ENCODE measurements at regions not wholly inside any gene's neighbourhood (a gene's known extent, or its start where the extent isn't known, plus 50 kb on each side); places are given as distances from the start of the nearest gene placed in this dataset.
"Not testable (repeated sequence)": the region's sequence is repeated elsewhere in the genome, so short reads cannot be mapped to it uniquely, and the experiment has no call there.

GRCh38 chr12:74033531-74033930, 504.1 kb upstream of the ATXN7L3B start:
- H3K9me2 ChIP-seq (ENCODE audit: low read depth, low read length): no peaks in the 10 kb centered on the region
- no peaks in the 10 kb centered on the region for H3K27me3 ChIP-seq (ENCODE audit: insufficient read depth, low read length)
- no peak overlapping the region for H3K9ac ChIP-seq (ENCODE audit: low read length)
- H3K4me3 ChIP-seq (ENCODE audit: low read depth, low read length, poor library complexity, severe bottlenecking): no peak overlapping the region
- no peak overlapping the region for H3K27ac ChIP-seq (ENCODE audit: low read depth, low read length, poor library complexity, severe bottlenecking)
- no peak overlapping the region for H3K4me2 ChIP-seq (ENCODE audit: low read length)
- no peaks in the 10 kb centered on the region for H3K79me2 ChIP-seq (ENCODE audit: insufficient read depth, low read length)
- no peak overlapping the region for H2AFZ ChIP-seq (ENCODE audit: low read length)
- TF ChIP-seq CTCF (IDR thresholded peaks at IDR 0.05; ENCODE audit: low read length) (no peak), EZH2 (IDR thresholded peaks at IDR 0.05; ENCODE audit: borderline replicate concordance, low read length) (no peak)
- no peaks in the 10 kb centered on the region for H3K4me1 ChIP-seq (ENCODE audit: insufficient read depth, low read length, severe bottlenecking)
- no peaks in the 10 kb centered on the region for H3K9me3 ChIP-seq (ENCODE audit: low read length)
- H3F3A ChIP-seq (ENCODE audit: insufficient read depth, low read length): no peaks in the 10 kb centered on the region
- no peaks in the 10 kb centered on the region for H4K20me1 ChIP-seq (ENCODE audit: insufficient read depth, low read length)
- H3K36me3 ChIP-seq (ENCODE audit: insufficient read depth, low read length): no peaks in the 10 kb centered on the region

DNA sequence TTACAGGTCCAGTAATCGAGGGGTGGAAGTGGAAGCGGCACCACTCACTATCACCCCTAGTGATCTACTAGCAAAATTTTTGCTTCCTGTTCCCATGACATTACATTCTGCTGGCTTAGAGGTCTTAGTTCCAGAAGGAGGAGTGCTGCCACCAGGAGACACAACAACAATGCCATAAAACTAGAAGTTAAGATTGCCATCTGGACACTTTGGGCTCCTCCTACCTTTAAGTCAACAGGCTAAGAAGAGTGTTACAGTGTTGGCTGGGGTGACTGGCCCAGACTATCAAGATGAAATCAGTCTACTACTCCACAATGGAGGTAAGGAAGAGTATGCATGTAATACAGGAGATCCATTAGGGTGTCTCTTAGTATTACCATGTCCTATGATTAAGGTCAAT, 498.5 kb upstream of the ATXN7L3B start:
- H3K79me2 ChIP-seq (ENCODE audit: insufficient read depth, low read length); H3K27ac ChIP-seq (ENCODE audit: low read depth, low read length, poor library complexity, severe bottlenecking); H4K20me1 ChIP-seq (ENCODE audit: insufficient read depth, low read length); H3K9me3 ChIP-seq (ENCODE audit: low read length); H3K4me3 ChIP-seq (ENCODE audit: low read depth, low read length, poor library complexity, severe bottlenecking); H3K9ac ChIP-seq (ENCODE audit: low read length); H3K4me1 ChIP-seq (ENCODE audit: insufficient read depth, low read length, severe bottlenecking); H2AFZ ChIP-seq (ENCODE audit: low read length); H3K9me2 ChIP-seq (ENCODE audit: low read depth, low read length); H3K27me3 ChIP-seq (ENCODE audit: insufficient read depth, low read length); H3K36me3 ChIP-seq (ENCODE audit: insufficient read depth, low read length); H3K4me2 ChIP-seq (ENCODE audit: low read length); H3F3A ChIP-seq (ENCODE audit: insufficient read depth, low read length): not testable (repeated sequence)

DNA sequence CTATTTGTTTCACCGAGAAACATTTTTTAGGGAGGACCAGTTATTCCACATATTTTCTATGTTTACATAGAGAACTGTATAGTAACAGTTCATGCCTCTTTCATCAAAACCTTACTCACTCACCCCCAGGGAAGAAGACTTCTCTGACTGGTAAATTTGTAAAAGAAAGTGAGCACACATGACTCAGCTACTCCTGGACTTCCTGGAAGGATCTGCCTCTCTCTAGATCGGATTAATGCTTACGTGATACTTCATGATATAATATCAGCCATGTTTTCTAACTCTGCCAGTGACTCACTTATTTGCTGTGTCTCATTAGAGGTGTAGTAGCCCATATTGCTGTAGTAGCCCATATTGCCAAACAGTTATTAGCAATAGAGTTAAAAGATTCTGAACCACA, 494.3 kb upstream of the ATXN7L3B start:
- H3K9me3 ChIP-seq (ENCODE audit: low read length): no peaks in the 10 kb centered on the region; the same call in 1 of the 2 replicates
- H3K4me1 ChIP-seq (ENCODE audit: insufficient read depth, low read length, severe bottlenecking): no peaks in the 10 kb centered on the region
- H4K20me1 ChIP-seq (ENCODE audit: insufficient read depth, low read length): no peaks in the 10 kb centered on the region
- H3K27ac ChIP-seq (ENCODE audit: low read depth, low read length, poor library complexity, severe bottlenecking): no peak overlapping the region
- no peak overlapping the region for H3K9ac ChIP-seq (ENCODE audit: low read length)
- H3F3A ChIP-seq (ENCODE audit: insufficient read depth, low read length): no peaks in the 10 kb centered on the region
- no peaks in the 10 kb centered on the region for H3K9me2 ChIP-seq (ENCODE audit: low read depth, low read length)
- H3K27me3 ChIP-seq (ENCODE audit: insufficient read depth, low read length): no peaks in the 10 kb centered on the region
- H3K36me3 ChIP-seq (ENCODE audit: insufficient read depth, low read length): no peaks in the 10 kb centered on the region
- no peak overlapping the region for H2AFZ ChIP-seq (ENCODE audit: low read length)
- TF ChIP-seq CTCF (IDR thresholded peaks at IDR 0.05; ENCODE audit: low read length): no peak
- TF ChIP-seq EZH2 (IDR thresholded peaks at IDR 0.05; ENCODE audit: borderline replicate concordance, low read length): no peak
- H3K79me2 ChIP-seq (ENCODE audit: insufficient read depth, low read length): no peaks in the 10 kb centered on the region
- H3K4me3 ChIP-seq (ENCODE audit: low read depth, low read length, poor library complexity, severe bottlenecking): no peak overlapping the region
- no peak overlapping the region for H3K4me2 ChIP-seq (ENCODE audit: low read length)

- no peaks in the 10 kb centered on the region for H3K9me2 ChIP-seq (ENCODE audit: low read depth, low read length)
Measured at GRCh38 chr12:74049348-74049747, 488.3 kb upstream of the ATXN7L3B start.

More at GRCh38 chr12:74049348-74049747, 488.3 kb upstream of the ATXN7L3B start:
- TF ChIP-seq CTCF (IDR thresholded peaks at IDR 0.05; ENCODE audit: low read length): no peak
- TF ChIP-seq EZH2 (IDR thresholded peaks at IDR 0.05; ENCODE audit: borderline replicate concordance, low read length): no peak
- H2AFZ ChIP-seq (ENCODE audit: low read length): no peak overlapping the region
- no peak overlapping the region for H3K27ac ChIP-seq (ENCODE audit: low read depth, low read length, poor library complexity, severe bottlenecking)
- no peaks in the 10 kb centered on the region for H3F3A ChIP-seq (ENCODE audit: insufficient read depth, low read length)
- H3K79me2 ChIP-seq (ENCODE audit: insufficient read depth, low read length): no peaks in the 10 kb centered on the region
- H3K4me1 ChIP-seq (ENCODE audit: insufficient read depth, low read length, severe bottlenecking): no peaks in the 10 kb centered on the region
- H3K9me3 ChIP-seq (ENCODE audit: low read length): no peaks in the 10 kb centered on the region
- no peaks in the 10 kb centered on the region for H3K27me3 ChIP-seq (ENCODE audit: insufficient read depth, low read length)
- no peak overlapping the region for H3K9ac ChIP-seq (ENCODE audit: low read length)
- no peaks in the 10 kb centered on the region for H3K36me3 ChIP-seq (ENCODE audit: insufficient read depth, low read length)
- H3K4me3 ChIP-seq (ENCODE audit: low read depth, low read length, poor library complexity, severe bottlenecking): no peak overlapping the region
- no peak overlapping the region for H3K4me2 ChIP-seq (ENCODE audit: low read length)
- no peaks in the 10 kb centered on the region for H4K20me1 ChIP-seq (ENCODE audit: insufficient read depth, low read length)

Data from OCI-LY1 (cell line).